IMR-90 (cell line): ENCODE measurements at regions not wholly inside any gene's neighbourhood (a gene's known extent, or its start where the extent isn't known, plus 50 kb on each side); places are given as distances from the start of the nearest gene placed in this dataset.

Source experiments
- FOS ChIP-seq: fragments of 150-350 bp; IDR thresholded peaks from 2 replicates; pipeline ENCODE4 v1.6.1; 2016; ENCODE audit warnings: low read depth, low read length
- MAZ ChIP-seq: IDR thresholded peaks from 2 replicates; pipeline ENCODE4 v1.6.1; 2012; ENCODE audit warnings: low read depth, mild to moderate bottlenecking, low read length, improper control_type of control experiment, moderate library complexity, borderline replicate concordance
- POLR2A ChIP-seq: IDR thresholded peaks from 2 replicates; pipeline ENCODE4 v1.6.1; 2012; ENCODE audit warnings: mild to moderate bottlenecking, low read depth, low read length
- RAD21 ChIP-seq: IDR thresholded peaks from 2 replicates; pipeline ENCODE4 v1.6.1; 2012; ENCODE audit warnings: low read length, improper control_type of control experiment
- TF ChIP-seq, protein P1 (sequence below): conservative IDR thresholded peaks from 2 replicates; pipeline ENCODE4 v1.5.1; 2012; ENCODE audit warnings: mild to moderate bottlenecking, low read depth, low read length, improper control_type of control experiment

DNA sequence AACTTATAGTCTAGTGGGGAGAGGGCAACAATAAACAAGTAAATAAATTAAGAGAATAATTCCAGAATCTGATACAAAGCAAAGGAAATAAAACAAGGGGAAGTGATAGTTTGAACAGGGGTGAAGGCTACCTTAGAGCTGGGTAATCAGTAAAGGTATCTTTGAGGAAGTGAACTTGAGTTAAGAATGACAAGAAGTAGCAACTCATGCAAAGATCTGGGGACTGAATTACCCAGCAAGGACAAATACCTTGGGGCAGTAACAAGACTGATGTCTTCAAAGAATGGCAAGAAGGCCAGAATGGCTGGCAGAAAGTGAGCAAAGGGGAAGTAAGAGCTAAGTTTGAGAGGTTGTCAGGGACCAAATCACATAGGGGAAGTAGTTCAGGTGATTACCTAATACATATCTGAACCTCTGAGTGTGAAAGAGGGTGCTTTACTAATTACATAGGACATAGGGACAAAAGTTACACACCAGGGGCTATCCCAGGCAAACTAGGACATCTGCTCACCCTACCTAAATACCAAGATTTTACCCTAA is 244.6 kb upstream of the HNRNPA3 start:
- TF ChIP-seq MAZ (no peak), RAD21 (no peak), POLR2A (no peak), FOS (no peak)
- TF ChIP-seq, protein P1, sequence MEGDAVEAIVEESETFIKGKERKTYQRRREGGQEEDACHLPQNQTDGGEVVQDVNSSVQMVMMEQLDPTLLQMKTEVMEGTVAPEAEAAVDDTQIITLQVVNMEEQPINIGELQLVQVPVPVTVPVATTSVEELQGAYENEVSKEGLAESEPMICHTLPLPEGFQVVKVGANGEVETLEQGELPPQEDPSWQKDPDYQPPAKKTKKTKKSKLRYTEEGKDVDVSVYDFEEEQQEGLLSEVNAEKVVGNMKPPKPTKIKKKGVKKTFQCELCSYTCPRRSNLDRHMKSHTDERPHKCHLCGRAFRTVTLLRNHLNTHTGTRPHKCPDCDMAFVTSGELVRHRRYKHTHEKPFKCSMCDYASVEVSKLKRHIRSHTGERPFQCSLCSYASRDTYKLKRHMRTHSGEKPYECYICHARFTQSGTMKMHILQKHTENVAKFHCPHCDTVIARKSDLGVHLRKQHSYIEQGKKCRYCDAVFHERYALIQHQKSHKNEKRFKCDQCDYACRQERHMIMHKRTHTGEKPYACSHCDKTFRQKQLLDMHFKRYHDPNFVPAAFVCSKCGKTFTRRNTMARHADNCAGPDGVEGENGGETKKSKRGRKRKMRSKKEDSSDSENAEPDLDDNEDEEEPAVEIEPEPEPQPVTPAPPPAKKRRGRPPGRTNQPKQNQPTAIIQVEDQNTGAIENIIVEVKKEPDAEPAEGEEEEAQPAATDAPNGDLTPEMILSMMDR: no peak
